GM21717 (cell line): ENCODE measurements at regions not wholly inside any gene's neighbourhood (a gene's known extent, or its start where the extent isn't known, plus 50 kb on each side); places are given as distances from the start of the nearest gene placed in this dataset.
"Not testable (repeated sequence)": the region's sequence is repeated elsewhere in the genome, so short reads cannot be mapped to it uniquely, and the experiment has no call there.

ENCODE experiments used
- ATAC-seq: cut with Tn5 transposase; IDR thresholded peaks from one replicate; pipeline ENCODE4 v1.9.1; 2021; ENCODE audit warnings: mild to moderate bottlenecking, moderate library complexity; ENCODE audit not compliant: unreplicated experiment

GRCh38 chr6:34646714-34647113 lies 49.9 kb downstream of the ILRUN start:
- no peak for ATAC-seq

- ATAC-seq, result no peak
Measured at GRCh38 chr6:34645627-34646026, 50.9 kb downstream of the ILRUN start.

- ATAC-seq, result no peak
Measured at GRCh38 chr6:34644716-34645115, 51.9 kb downstream of the ILRUN start.

GRCh38 chr6:34642427-34642826 lies 54.1 kb downstream of the ILRUN start:
- no peak for ATAC-seq

- not testable (repeated sequence) for ATAC-seq
Measured at GRCh38 chr6:34640074-34640849, 56.3 kb downstream of the ILRUN start.

- peak; percentile 59 for ATAC-seq
Measured at GRCh38 chr6:34638834-34639736, 57.5 kb downstream of the ILRUN start.

- no peak for ATAC-seq
Measured at GRCh38 chr6:34633785-34634184, 62.8 kb downstream of the ILRUN start.

GRCh38 chr6:34633256-34633655 lies 63.3 kb downstream of the ILRUN start:
- no peak for ATAC-seq

- no peak for ATAC-seq
Measured at GRCh38 chr6:34630040-34630439, 66.5 kb downstream of the ILRUN start.

- ATAC-seq, result no peak
Measured at GRCh38 chr6:34627296-34627695, 69.3 kb downstream of the ILRUN start.

- ATAC-seq, result no peak
Measured at GRCh38 chr6:34618430-34619182, 62.5 kb upstream of the SPDEF start.

GRCh38 chr6:34617231-34617630 lies 61.1 kb upstream of the SPDEF start:
- no peak for ATAC-seq

GRCh38 chr6:34616227-34616585 lies 60.1 kb upstream of the SPDEF start:
- ATAC-seq, result no peak

GRCh38 chr6:34615574-34616226 lies 59.6 kb upstream of the SPDEF start:
- ATAC-seq, result no peak

GRCh38 chr6:34610819-34611477 lies 54.8 kb upstream of the SPDEF start:
- ATAC-seq, result no peak

- no peak for ATAC-seq
Measured at GRCh38 chr6:34608321-34609091, 52.4 kb upstream of the SPDEF start.

GRCh38 chr6:34606477-34607265 lies 50.5 kb upstream of the SPDEF start:
- ATAC-seq, result no peak
